Spinal cord (tissue), 9 donors: ENCODE measurements at regions not wholly inside any gene's neighbourhood (a gene's known extent, or its start where the extent isn't known, plus 50 kb on each side); places are given as distances from the start of the nearest gene placed in this dataset.
A peak's percentile ranks its signal among the peaks of the same experiment; 100 is the strongest.

Experiments
- DNase-seq, 6 donors: peaks; one replicate each; pipeline versions ENCODE4 v3.0.0 to v3.0.0-alpha.2; 2013 to 2015; ENCODE audit warnings: low spot score in 6 of 6, low read depth in 4 of 6
- H3K27ac ChIP-seq: one replicate; pipeline ENCODE4 v1.5.1; 2013; ENCODE audit warnings: low read depth, low read length, control low read depth
- H3K27me3 ChIP-seq: one replicate; pipeline ENCODE4 v1.6.1; 2013; ENCODE audit warnings: low read length; ENCODE audit not compliant: control insufficient read depth, insufficient read depth
- H3K36me3 ChIP-seq: one replicate; pipeline ENCODE4 v1.6.1; 2013; ENCODE audit warnings: low read length; ENCODE audit not compliant: control insufficient read depth, insufficient read depth
- H3K4me1 ChIP-seq: one replicate; pipeline ENCODE4 v1.6.1; 2013; ENCODE audit warnings: low read length; ENCODE audit not compliant: control insufficient read depth, insufficient read depth
- H3K4me3 ChIP-seq: one replicate; pipeline ENCODE4 v1.5.1; 2013; ENCODE audit warnings: low read depth, low read length, control low read depth
- H3K9me3 ChIP-seq: one replicate; pipeline ENCODE4 v1.6.1; 2013; ENCODE audit warnings: low read length; ENCODE audit not compliant: control insufficient read depth, insufficient read depth
- WGBS: methylation state at CpG from one replicate; pipeline ENCODE4 v1.1.5; 2013; ENCODE audit warnings: missing lambda C conversion rate; ENCODE audit not compliant: insufficient coverage; 5-methylcytosine and 5-hydroxymethylcytosine counted together
- donor health status: healthy.

- Histone ChIP-seq H3K27me3 (no peaks in the 10 kb centered on the region), H3K4me1 (no peaks in the 10 kb centered on the region), H3K4me3 (no peak overlapping the region), H3K27ac (no peak overlapping the region), H3K36me3 (no peaks in the 10 kb centered on the region), H3K9me3 (no peaks in the 10 kb centered on the region)
- 67% methylated on average over 10 of the region's 13 CpGs for WGBS
- no peak for DNase-seq
Measured at GRCh38 chr18:46322411-46322891, 218.3 kb downstream of the HAUS1 start.

GRCh38 chr18:46322941-46323340, 218.8 kb downstream of the HAUS1 start:
- 66% methylated on average over 4 of the region's 7 CpGs for WGBS
- H3K27ac ChIP-seq = no peak overlapping the region
- no peak for DNase-seq
- no peaks in the 10 kb centered on the region for H3K9me3 ChIP-seq
- no peaks in the 10 kb centered on the region for H3K27me3 ChIP-seq
- H3K4me3 ChIP-seq = no peak overlapping the region
- H3K36me3 ChIP-seq = no peaks in the 10 kb centered on the region
- no peaks in the 10 kb centered on the region for H3K4me1 ChIP-seq

- Histone ChIP-seq H3K4me3 (no peak overlapping the region), H3K4me1 (no peaks in the 10 kb centered on the region), H3K27me3 (no peaks in the 10 kb centered on the region), H3K36me3 (no peaks in the 10 kb centered on the region), H3K27ac (no peak overlapping the region), H3K9me3 (no peaks in the 10 kb centered on the region)
- 83% methylated on average over 1 of the region's 4 CpGs for WGBS
- peak in 2 of 6 donors; percentile 76 to 88 for DNase-seq
Measured at GRCh38 chr18:46324087-46324955, 220.1 kb downstream of the HAUS1 start.

GRCh38 chr18:46325895-46326294, 221.7 kb downstream of the HAUS1 start:
- H3K4me1 ChIP-seq = no peaks in the 10 kb centered on the region
- no peak overlapping the region for H3K27ac ChIP-seq
- WGBS = 91% methylated on average over 9 of the region's 12 CpGs
- no peak for DNase-seq
- H3K36me3 ChIP-seq = no peaks in the 10 kb centered on the region
- no peaks in the 10 kb centered on the region for H3K27me3 ChIP-seq
- H3K4me3 ChIP-seq = no peak overlapping the region
- no peaks in the 10 kb centered on the region for H3K9me3 ChIP-seq

- Histone ChIP-seq H3K4me3 (no peak overlapping the region), H3K27me3 (no peaks in the 10 kb centered on the region), H3K4me1 (peaks cover 15% of the 10 kb centered on the region), H3K27ac (no peak overlapping the region), H3K36me3 (no peaks in the 10 kb centered on the region), H3K9me3 (no peaks in the 10 kb centered on the region)
- DNase-seq = no peak
- WGBS = 72% methylated on average over 8 of the region's 8 CpGs
Measured at GRCh38 chr18:46329736-46330246, 225.6 kb downstream of the HAUS1 start.

GRCh38 chr18:46331316-46331715, 227.1 kb downstream of the HAUS1 start:
- WGBS = no CpG with 5 or more reads among the region's 1 CpG

GRCh38 chr18:46332286-46332801, 228.2 kb downstream of the HAUS1 start:
- 60% methylated on average over 4 of the region's 6 CpGs for WGBS
- DNase-seq = no peak
- no peaks in the 10 kb centered on the region for H3K36me3 ChIP-seq
- no peaks in the 10 kb centered on the region for H3K9me3 ChIP-seq
- no peaks in the 10 kb centered on the region for H3K27me3 ChIP-seq
- H3K27ac ChIP-seq = no peak overlapping the region
- H3K4me3 ChIP-seq = no peak overlapping the region
- H3K4me1 ChIP-seq = peaks cover 31% of the 10 kb centered on the region

More at GRCh38 chr18:46331316-46331715, 227.1 kb downstream of the HAUS1 start:
- Histone ChIP-seq H3K4me1 (peaks cover 27% of the 10 kb centered on the region), H3K27me3 (no peaks in the 10 kb centered on the region), H3K36me3 (no peaks in the 10 kb centered on the region), H3K27ac (no peak overlapping the region), H3K9me3 (no peaks in the 10 kb centered on the region), H3K4me3 (no peak overlapping the region)
- no peak for DNase-seq

- peak overlapping the region; percentile 49 for H3K4me3 ChIP-seq
- 20% methylated on average over 9 of the region's 9 CpGs for WGBS
- H3K4me1 ChIP-seq = peaks cover 31% of the 10 kb centered on the region
- peak in 3 of 6 donors; percentile 50 to 94 (median 66) for DNase-seq
- no peaks in the 10 kb centered on the region for H3K36me3 ChIP-seq
- H3K27me3 ChIP-seq = no peaks in the 10 kb centered on the region
- H3K9me3 ChIP-seq = no peaks in the 10 kb centered on the region
- peak overlapping the region; percentile 29 for H3K27ac ChIP-seq
Measured at GRCh38 chr18:46332921-46333341, 228.7 kb downstream of the HAUS1 start.

- Histone ChIP-seq H3K36me3 (no peaks in the 10 kb centered on the region), H3K9me3 (no peaks in the 10 kb centered on the region), H3K4me1 (peaks cover 37% of the 10 kb centered on the region), H3K27ac (peak overlapping the region; percentile 29), H3K4me3 (peak overlapping the region; percentile 62), H3K27me3 (no peaks in the 10 kb centered on the region)
- under 1% methylated on average over 77 of the region's 77 CpGs for WGBS
- peak in 3 of 6 donors; percentile 65 to 95 (median 94) for DNase-seq
Measured at GRCh38 chr18:46333431-46334135, 229.4 kb downstream of the HAUS1 start.
